Esophagus muscularis mucosa (tissue), 3 donors: ENCODE measurements at regions not wholly inside any gene's neighbourhood (a gene's known extent, or its start where the extent isn't known, plus 50 kb on each side); places are given as distances from the start of the nearest gene placed in this dataset.

Experiments used
- POLR2A ChIP-seq: fragments of 450-650 bp; IDR thresholded peaks from one replicate; pipeline ENCODE4 v1.6.1; 2017; ENCODE audit warnings: antibody characterized with exemption, moderate library complexity, mild to moderate bottlenecking, low read depth
- POLR2AphosphoS5 ChIP-seq, 2 donors: sonication (generic); formaldehyde crosslinking; IDR thresholded peaks; one replicate each; pipeline ENCODE4 v1.6.1; 2017; ENCODE audit warnings: antibody characterized with exemption in 2 of 2
- TF ChIP-seq, protein P1 (sequence below), 3 experiments: fragments of 200-600 bp in 2 of 3; fragments of 450-650 bp in 1 of 3; sonication (generic) in 2 of 3; IDR thresholded peaks; one replicate each; pipeline ENCODE4 v1.5.1; 2017 to 2019; ENCODE audit warnings: antibody characterized with exemption in 3 of 3, mild to moderate bottlenecking in 2 of 3, moderate library complexity in 1 of 3

DNA sequence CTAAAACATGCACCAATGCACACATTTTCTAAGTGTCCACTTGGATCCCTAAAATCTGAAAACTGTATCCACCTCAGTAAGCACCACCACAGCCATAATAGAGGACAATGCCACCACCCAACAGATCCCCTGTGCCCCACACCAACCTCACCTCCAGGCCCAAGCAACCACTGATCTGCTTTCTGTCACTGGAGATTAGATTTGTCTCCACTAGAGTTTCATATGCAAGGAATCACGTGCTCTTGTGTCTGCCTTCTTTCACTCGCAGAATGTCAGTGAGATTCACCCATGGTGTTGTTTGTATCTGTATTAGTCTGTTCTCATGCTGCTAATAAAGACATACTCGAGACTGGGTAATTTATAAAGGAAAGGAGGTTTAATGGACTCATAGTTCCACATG, 216.1 kb upstream of the WWC1 start:
- TF ChIP-seq, protein P1, sequence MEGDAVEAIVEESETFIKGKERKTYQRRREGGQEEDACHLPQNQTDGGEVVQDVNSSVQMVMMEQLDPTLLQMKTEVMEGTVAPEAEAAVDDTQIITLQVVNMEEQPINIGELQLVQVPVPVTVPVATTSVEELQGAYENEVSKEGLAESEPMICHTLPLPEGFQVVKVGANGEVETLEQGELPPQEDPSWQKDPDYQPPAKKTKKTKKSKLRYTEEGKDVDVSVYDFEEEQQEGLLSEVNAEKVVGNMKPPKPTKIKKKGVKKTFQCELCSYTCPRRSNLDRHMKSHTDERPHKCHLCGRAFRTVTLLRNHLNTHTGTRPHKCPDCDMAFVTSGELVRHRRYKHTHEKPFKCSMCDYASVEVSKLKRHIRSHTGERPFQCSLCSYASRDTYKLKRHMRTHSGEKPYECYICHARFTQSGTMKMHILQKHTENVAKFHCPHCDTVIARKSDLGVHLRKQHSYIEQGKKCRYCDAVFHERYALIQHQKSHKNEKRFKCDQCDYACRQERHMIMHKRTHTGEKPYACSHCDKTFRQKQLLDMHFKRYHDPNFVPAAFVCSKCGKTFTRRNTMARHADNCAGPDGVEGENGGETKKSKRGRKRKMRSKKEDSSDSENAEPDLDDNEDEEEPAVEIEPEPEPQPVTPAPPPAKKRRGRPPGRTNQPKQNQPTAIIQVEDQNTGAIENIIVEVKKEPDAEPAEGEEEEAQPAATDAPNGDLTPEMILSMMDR (IDR thresholded peaks at IDR 0.05) = no peak
- TF ChIP-seq POLR2A = no peak
- no peak for TF ChIP-seq POLR2AphosphoS5 (IDR thresholded peaks at IDR 0.05)
